ENCODE measurements at regions not wholly inside any gene's neighbourhood (a gene's known extent, or its start where the extent isn't known, plus 50 kb on each side); places are given as distances from the start of the nearest gene placed in this dataset.

DNA sequence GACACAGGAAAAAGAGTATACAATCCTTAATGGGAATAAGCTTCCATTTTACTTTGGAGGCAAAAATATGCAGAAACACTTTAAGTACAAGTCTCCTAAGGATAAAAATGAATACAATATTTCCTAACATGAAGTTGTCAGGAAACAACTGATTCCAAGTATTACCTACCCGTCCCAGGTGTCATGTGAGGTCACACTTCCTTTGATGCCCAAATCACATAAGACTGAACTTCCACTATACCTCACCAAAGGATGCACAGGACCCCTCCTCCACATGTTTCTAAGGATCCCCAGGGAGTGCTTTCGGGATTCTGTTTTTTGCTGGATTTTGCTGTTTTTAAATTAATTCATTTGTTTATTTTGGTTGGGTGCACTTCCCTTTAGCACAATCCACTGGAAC, 438.5 kb upstream of the TCF4 start:
- no peak for DNase-seq (ENCODE audit: low read depth in 2 of 2)

DNA sequence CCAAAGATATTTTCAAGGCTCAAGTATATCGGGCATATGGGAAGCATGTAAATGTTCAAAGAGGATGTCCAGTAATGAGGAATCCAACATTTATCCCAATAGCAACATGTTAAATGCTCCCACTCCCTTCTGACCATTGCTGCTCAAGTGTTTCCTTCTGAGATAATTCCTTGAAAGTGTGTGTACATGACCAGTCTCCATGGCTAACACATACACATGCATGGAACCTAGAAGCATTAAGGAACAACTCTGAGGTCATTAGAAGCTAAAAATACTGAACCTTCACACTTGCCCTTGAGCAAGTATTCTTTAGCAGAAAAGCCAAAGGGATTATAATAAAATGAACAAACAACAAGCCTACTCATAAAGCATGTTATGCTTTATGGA, 433.8 kb upstream of the TCF4 start:
- DNase-seq (ENCODE audit: low read depth in 2 of 2), result peak in 1 of 2 donors; percentile 15

DNA sequence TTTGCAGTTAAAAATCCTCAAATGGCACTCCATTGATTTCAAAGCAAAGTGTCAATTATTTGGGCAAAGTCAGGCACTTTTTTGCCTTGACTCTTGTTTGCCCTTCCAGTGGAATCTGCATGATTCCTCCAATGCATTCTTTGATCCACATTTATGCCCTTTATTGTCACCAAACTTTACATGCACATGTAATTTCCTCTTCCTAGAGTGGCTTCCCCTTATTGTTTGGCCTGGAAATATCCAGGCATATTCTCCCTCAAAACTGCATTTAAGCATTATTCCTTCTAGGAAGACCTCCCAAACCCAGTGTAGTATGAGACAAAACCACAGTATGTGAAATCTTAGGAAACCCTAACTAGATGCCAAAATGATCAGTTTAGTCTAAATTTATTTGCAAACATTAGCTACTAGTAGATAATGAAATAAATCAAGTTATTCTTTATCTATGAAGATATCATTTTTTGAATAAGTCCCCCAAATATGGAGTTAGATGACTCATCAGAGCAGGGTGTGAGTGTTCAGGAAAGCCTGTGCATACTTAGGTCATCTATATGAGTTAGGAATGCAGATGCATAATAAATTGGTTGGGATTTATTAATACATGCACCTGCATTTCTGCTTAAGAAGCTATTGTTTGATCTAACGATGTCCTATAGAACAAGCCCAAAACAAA, 433.3 kb upstream of the TCF4 start:
- DNase-seq (ENCODE audit: low read depth in 2 of 2), result peak; percentile 29 to 75

DNA sequence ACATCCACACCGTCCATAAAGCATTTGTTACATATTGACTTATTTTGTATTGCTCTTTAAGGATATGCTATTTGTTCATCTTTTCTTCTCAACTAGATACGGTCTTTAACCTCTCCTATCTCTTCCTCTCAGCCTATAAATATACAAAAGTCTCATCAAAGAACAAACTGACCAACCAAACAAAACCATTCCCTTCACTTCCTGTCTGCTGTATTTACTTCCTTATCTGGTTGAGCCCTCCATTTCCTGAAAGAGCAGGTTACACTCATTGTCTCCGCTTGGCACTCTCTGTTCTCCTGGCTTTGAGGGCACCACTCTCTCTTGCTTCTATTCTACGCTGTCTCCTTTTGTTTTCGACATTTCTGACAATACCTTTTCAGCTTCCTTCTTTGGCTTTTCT, 431.9 kb upstream of the TCF4 start:
- peak; percentile 2 to 78 for DNase-seq (ENCODE audit: low read depth in 2 of 2)

DNA sequence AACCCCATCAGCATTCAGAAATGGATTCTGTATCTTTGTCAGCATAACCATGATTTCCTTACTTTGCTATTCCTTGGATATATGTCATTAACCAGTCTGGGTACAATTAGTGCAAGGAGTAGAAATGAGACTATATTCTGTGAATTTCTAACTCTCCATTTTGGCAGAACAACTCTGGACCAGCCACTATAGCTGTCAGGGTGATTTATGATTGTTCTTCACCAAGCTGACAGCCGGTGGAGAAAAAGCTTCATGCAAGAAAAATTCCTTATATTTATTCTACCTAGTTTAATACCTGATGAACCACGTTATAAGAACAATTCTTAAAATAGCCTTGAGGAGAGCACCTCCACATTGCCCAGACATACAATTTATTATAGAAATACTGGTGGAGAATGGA, 431.2 kb upstream of the TCF4 start:
- DNase-seq (ENCODE audit: low read depth in 2 of 2), result no peak

DNA sequence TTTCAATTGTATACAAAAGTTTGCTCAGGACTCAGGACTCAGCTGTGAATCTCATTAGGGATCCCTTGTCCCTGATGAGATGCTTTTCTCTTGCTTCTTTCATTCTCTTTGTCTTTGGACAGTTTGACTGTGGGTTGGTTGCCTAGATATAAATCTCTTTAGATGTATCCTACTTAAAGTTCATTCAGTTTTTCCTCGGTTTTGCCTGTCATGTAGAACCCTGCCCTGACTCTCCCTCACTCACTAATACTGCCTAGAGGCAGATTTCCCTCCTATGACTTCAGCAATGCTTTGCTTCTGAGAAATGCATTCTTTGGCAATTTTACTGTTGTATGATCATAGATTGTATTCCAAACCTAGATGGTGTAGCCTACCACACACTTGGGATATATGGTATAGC, 421.4 kb upstream of the TCF4 start:
- no peak for DNase-seq (ENCODE audit: low read depth in 2 of 2)

DNA sequence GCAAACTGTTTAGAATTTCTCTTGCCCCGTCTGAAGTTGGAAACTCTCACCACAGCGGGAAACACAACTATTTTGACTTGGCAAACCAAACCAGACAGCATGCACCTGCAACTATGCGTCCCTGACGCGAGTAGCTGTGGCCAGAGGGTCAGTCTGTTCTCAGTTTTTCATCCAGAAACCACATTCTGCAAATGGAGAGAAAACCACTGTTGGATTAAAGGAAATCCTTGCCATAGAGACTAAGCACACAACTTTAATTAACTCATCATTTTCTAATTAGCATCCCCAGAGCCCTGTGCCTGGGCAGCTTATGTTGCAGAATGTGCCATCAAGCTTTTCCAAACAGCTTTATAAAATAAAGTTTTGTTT, 415.7 kb upstream of the TCF4 start:
- no peak for DNase-seq (ENCODE audit: low read depth in 2 of 2)

DNA sequence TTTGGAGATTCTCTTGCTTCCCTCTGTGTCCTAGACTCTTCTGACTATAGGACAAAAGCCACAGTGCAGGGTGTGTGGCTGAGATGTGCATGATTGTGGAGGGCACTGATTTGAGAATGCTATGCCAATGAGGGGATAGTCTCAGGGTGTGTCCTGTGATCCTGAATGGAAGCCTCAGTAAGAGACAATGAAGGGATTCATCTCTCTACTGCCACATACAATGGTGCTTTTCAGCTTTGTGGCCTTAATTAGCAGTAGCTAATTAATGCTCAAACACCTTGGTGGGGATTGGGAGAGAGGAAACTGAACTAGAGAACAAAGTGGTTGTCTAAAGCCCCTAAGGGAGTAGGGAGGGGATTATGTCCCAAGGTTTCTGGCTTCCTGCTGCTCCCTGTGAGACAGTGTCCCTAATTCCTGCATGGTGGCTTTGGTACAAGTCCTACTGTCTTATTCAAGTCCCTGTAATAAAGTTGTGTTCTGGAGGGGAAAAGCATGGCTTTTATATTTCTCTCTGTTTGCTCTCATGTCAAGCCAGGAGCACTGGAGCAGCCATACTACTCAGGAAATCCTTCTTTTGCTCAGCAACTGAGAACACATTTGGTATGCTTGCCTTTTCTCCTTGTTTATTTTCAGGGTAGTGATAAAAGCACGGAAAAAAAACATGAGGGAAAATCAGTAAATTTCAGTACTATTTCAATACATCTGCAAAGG, 415.2 kb upstream of the TCF4 start:
- DNase-seq (ENCODE audit: low read depth in 2 of 2), result no peak

DNA sequence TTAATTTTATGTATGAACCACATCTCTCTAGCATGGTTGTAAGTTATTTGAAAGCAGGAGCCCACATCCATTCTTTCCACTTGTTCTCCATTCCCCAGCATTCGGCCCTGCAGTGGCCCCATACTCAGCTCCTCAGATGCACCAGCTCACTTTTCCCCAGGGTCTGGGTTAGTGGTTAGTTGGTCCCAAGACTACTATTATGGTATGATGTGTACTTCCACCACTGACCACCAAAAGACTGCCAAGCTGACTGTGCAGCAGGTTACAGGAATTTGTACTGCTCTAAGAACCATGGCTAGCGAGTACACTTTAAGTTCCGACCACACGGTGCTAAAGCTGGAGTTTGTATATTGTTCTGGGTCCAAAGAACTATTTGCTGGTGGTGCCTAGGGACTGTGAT, 413.6 kb upstream of the TCF4 start:
- no peak for DNase-seq (ENCODE audit: low read depth in 2 of 2)

DNA sequence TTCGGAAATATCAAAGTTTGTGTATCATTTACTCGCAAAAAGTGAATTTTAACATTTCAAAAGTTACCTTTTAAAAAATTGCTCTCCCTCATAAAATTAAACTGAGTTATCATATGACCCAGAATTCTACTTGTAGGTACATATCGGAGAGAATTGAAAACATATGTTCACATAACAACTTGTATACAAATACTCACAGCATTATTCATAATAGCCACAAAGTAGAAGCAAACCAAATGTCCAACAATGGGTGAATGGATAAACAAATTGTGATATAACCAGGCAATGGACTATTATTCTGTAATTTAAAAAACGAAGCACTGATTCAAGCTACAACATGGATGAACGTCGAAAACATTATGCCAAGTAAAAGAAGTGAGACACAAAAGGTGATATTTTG, 412.0 kb upstream of the TCF4 start:
- DNase-seq (ENCODE audit: low read depth in 2 of 2), result no peak

DNA sequence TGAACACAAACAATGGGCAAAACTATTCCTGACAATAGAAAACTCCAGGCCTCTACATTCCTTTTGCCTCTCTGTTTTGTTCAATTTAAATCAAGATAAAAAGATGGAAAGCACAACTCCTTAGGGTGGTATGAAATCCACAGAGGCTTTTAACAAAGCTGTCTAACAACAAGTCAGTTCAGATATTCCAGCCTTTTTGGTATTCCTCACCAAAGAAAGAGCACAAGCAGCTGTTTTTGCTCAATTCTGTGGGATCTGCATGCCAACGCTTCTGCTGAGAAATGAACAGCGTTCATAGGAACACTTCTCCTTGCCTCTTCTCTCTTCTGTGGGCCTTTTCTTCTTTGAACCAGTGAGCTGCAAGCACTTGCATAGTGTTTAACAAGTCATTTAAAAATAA, 411.6 kb upstream of the TCF4 start:
- no peak for DNase-seq (ENCODE audit: low read depth in 2 of 2)

DNA sequence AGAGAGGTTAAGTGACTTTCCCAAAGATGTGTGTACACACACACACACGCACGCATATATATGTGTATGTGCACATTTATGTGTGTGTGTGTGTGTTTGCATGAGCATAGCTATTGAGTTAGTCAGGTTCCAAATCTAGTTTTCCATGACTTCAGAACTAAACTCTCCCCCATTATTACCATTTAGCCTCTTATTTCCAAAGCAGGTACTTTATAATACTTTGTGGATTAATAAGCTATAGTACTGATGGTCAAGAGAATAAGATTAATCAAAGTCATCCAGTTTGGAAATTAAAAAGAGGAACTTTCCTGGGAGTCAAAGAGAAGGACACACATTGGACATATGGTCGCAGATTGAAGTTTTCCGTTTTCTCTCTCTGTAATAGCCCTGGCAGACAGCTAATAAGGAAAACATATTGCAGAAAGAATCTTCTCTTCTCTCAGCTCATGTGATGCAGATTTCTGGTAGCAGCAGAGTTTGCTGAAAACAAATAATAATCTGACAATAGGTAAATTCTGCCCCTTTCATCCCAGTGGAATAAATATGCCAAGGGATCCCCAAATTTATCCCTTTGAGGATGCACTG, 410.9 kb upstream of the TCF4 start:
- DNase-seq (ENCODE audit: low read depth in 2 of 2), result no peak

DNA sequence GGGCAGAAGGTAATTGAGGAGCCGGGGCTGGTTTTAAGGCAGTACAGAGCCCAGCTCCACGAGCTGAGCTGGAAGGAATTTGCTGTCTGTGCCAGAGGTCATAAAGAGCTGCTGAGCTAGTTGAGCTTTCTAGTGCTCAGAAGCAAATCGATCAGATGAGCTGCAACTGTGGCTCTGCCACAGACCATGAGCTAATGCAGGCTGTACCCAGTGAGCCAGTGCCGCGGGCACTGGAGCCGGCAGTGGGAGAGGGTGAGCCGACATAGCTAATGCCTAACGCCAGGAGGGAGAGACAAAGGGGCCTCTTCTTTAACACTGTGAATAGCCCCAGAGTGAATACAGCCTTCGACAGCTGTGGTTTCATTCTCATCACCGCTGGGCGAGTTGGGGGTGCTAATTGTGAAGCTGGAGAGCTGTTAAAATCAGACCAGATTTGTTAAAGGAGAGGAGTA, 410.1 kb upstream of the TCF4 start:
- DNase-seq (ENCODE audit: low read depth in 2 of 2), result no peak

DNA sequence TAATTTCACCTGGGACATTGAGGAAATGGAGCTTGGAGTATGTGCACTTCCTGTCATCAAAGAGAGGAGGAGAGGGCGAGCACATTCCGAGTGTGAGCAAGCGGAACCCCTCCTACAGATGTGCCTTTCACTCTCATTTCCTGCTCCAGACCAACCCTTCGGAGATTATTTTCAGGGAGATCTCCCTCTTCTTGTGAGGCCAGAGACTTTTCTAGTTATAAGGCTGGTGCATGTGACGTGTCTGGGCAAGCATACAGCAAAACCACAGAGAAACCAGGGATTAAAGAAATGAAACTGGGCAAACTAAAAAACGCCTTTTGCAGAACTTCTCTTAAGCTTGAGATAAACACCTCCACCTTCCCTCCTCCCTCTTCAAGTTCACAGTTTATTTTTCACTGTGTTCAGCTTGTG, 409.2 kb upstream of the TCF4 start:
- no peak for DNase-seq (ENCODE audit: low read depth in 2 of 2)

DNA sequence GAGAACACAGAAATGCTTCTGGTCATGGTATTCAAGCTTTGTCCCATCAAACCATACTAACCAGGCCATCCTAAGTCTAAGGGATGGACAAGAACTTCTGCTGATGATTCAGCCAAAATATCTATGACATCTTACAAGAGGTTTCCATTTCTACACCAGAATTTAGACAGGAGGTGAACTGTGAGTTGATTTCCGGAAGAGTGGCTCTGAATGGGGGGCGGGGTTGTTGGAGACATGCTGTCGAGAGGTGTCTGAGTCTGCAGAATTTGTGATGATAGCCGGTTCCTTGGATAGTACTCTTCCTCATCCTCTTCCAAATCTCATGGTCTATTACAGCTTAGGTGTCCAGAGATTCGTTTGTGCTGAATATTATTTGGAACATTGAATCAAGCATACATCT, 408.7 kb upstream of the TCF4 start:
- DNase-seq (ENCODE audit: low read depth in 2 of 2), result no peak

DNA sequence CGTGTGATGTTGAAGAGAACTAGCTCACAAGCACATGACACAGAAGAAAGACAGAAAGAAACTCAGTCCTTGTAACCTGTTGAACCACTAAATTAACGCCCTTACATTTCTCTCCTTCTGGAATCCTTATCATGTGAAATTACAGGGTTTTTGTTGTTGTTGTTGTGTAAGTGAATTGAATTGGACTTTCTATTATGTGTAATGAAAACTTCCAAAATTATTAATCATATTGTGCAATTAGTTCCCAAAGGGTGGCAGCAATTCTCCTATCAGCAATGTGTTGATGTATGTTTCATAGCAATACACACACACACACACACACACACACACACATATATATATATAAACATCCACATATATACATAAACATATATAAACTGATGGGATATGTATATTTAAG, 402.2 kb upstream of the TCF4 start:
- DNase-seq (ENCODE audit: low read depth in 2 of 2), result no peak

DNA sequence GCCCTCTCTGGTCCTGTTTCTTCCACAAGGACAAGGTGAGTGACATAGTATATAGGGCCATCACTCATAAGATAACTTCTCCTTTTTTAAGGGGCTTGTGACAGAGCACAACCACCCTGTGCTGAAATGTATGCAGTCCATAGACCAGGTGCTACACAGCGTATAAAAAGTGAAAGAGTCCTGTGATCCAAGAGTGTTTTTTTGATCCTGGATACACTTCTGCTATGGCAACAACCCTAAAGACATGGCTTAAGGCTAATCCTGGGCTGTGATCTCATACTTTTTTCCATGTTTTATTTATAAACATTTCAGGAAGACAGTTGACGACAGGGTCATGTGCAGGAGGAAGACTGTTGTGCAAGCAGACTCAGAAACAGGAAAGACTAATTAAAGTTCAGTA, 400.5 kb upstream of the TCF4 start:
- peak; percentile 81 to 97 for DNase-seq (ENCODE audit: low read depth in 2 of 2)

DNA sequence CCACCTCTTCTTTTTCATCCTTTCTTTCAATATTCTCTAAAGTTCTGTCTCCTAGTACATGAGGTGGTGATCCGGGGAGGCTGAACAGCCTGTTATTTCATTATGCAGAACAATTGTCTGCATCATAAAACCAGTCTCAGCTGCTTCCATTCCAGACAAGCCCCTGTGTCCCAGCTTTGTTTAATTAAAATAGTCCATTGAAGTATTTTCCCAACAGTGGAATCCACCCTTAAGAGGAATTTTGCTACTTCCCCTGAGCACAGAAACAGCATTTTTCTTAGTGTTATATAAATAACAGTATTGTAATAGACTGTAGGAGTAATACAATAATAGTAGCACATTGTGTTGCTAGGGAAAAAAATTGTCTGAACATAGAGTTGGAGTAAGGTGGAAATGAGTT, 395.4 kb upstream of the TCF4 start:
- no peak for DNase-seq (ENCODE audit: low read depth in 2 of 2)

DNA sequence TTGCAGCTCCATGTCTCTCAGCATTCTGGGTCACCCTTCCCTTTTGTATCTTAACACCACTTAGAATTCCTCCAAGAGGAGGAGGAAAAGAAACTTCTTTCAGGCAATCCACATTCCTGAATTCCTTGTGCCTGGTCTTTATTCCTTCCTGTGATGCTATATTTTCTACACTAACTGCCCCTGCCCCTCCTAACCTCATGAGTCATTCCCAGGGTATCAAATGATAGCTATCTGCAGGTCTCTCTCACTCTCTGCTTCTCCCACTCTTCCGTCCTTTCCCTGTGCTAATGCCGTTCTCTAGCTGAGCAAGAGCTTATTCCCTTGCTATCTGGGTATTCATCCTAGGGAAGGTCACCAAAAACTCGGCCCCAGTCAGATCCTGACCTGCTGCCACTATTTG, 395.0 kb upstream of the TCF4 start:
- no peak for DNase-seq (ENCODE audit: low read depth in 2 of 2)

DNA sequence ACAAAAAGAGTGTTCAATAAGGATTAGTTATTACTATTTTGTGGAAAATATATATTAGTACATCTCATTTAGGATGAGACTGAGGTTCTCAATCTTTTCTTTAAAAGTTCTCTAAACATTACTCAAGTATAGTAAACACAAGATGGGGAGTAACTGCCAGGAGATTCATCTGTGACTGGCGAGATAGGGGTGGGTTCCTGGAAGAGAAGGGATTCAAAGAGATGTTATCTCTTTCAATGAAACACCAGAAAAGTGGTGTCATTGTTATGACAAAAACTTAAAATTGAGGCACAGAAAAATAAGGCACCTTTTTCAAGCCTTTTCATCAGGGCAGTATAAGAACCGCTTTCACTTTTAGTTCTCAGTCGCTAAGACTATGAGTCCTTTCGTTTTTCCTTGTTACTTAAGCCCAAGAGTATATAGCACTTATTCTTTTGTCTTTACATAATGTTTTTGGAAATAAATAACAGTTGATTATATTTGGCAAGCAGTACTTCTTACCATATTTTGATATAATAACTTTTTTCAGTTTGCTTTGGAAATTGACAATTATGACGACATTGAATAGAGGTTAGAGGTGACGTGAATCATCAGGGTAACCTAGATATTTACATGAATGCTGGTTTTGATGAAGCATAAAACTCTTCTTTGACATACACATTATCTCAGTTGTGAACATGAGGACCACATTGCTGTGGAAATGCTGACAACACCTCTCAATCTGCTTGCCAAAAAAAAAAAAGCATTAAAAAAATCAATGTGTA, 393.9 kb upstream of the TCF4 start:
- peak in 1 of 2 donors; percentile 4 for DNase-seq (ENCODE audit: low read depth in 2 of 2)

DNA sequence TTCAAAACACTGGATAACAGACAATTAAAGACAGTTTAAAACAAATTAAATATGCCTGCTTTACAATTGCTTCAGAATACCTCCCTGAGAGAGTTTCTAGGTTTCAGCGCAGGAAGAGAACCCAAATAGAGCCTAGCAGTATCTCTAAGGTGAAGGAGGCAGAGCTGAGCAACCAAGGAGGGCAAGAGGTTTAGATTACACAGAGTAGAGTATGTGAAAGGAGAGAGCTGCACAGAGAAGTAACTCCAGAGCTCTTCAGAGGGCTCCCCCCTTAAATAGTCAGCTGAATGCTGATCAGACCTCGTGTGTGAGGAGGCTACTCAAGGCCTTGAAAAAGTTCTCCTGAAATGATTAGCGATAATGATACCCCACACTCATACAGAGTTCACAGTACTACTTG, 386.5 kb upstream of the TCF4 start:
- DNase-seq (ENCODE audit: low read depth in 2 of 2), result no peak

DNA sequence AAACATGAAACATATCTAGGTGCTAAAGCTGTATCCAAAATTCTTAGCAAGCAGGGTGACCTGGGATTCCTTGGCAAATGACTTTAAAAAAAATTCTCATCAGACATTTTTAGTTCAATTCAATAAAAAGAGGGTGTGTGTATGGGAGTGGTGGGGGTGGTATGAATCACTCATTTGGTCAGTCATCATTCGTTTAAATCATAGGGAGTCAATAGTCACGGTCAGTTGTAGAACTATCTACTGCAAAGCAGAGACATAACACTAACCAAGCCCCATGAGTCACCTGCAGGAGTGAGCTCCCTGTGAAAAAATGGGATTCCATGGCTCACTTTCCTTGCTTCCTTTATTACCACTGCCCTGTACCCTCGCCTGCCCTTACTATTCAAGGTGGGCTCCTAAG, 380.6 kb upstream of the TCF4 start:
- DNase-seq (ENCODE audit: low read depth in 2 of 2), result no peak

DNA sequence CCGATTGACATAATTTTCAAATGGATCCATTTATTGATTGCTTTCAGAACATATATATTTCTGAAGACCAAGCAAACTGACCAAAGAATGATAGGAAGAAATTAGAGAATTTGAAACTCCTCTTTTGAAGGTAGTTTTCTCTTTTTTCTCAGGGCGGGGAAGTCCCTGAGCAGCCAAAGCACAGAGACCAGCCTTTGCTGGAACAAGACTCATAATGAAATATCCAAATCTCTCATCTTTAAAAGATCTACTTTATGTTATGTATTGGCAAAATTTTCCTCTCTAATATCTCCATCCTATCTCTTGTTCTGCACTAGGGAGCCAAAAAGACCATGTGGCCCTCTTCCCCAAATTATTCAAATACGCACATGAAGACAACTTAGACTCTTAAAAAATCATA, 379.0 kb upstream of the TCF4 start:
- no peak for DNase-seq (ENCODE audit: low read depth in 2 of 2)

Measured in lung microvascular endothelial cell (primary cell).